CD4-positive, alpha-beta T cell treated with Interleukin-1 beta for 1 hour (primary cell): ENCODE measurements at regions not wholly inside any gene's neighbourhood (a gene's known extent, or its start where the extent isn't known, plus 50 kb on each side); places are given as distances from the start of the nearest gene placed in this dataset.
A peak's percentile ranks its signal among the peaks of the same experiment; 100 is the strongest.

ENCODE experiments used
- DNase-seq, 2 donors: peaks; one replicate each; pipeline ENCODE4 v3.0.0-alpha.2; 2020 to 2022

DNA sequence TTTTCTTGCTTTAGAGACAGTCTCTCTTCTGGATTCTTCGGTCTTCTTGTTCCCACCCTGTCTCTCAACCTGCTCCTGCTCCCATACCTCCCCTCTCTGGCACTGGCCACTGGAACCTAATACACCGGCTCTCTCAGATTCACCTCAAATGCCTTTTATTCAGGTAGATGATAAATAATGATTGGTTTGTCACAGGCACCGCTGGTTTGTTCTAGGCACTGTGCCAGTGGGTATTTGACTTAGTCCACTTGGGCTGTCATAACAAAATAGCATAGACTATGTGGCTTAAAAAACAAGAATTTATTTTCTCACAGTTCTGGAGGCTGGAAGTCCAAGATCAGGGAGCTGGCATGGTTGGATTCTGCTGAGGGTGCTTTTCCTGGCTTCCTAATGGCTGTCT is 278.2 kb upstream of the STT3B start:
- DNase-seq: no peak

DNA sequence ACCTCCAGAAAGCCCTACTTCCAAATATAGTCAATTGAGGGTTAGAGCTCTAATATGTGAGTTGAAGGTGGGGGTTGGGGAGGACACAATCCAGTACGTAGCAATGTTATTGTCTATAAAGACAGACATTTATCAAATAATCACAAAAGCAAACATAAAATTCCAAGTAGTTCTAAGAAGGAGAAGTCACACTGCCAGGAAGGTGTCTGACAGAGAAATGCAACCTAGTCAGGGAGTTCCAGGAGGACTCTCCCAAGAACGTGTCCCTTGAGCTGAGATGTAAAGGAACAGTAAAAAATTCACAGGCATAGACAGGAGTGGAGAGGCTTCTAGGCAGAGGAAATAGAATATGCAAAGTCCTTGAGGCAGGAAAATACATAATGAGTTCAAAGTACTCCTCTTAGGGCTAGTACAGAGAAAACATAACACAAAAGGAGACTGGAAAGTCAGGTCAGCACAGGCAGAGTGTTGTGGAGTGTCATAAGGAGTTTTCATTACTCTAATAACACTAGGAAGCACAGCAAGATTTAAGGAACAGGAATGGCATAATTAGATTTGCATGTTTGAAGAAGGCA is 277.6 kb upstream of the STT3B start:
- DNase-seq: no peak

DNA sequence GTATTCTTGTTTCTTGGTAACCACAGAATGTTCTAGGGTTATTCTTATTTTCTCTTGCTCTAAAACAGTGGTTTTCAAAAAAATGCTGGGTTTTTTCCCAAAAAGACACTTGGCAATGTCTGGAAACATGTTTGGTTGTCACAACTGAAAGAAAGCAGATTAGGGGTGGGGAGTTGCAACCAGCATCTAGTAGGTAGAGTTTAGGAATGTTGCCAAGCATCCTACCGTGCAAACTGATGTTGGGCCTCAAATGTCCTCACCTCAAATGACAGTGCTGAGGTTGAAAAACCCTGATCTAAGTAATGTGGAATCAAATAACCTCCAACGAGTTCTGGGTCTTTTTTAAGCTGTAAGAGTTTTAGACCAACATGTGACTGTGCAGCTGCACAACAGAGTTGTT is 270.5 kb upstream of the STT3B start:
- DNase-seq: no peak

DNA sequence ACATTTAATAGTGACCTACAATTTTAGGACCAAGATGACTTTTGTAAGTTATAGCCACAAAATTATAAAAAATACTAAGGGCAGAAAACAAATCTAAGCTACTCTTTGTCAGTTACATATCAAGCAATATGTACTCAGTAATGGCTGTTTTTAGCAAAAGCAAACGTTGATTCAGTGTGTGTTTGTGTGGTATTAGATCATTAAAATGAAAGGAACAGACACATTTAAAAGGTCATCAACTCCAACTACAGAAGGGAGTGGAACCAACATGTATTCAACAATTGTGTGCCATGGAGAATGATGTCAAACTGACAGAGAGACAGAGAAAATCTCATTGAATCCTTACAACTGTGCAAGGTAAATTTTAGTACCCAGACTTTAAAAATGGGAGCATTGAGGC is 268.8 kb upstream of the STT3B start:
- no peak for DNase-seq

DNA sequence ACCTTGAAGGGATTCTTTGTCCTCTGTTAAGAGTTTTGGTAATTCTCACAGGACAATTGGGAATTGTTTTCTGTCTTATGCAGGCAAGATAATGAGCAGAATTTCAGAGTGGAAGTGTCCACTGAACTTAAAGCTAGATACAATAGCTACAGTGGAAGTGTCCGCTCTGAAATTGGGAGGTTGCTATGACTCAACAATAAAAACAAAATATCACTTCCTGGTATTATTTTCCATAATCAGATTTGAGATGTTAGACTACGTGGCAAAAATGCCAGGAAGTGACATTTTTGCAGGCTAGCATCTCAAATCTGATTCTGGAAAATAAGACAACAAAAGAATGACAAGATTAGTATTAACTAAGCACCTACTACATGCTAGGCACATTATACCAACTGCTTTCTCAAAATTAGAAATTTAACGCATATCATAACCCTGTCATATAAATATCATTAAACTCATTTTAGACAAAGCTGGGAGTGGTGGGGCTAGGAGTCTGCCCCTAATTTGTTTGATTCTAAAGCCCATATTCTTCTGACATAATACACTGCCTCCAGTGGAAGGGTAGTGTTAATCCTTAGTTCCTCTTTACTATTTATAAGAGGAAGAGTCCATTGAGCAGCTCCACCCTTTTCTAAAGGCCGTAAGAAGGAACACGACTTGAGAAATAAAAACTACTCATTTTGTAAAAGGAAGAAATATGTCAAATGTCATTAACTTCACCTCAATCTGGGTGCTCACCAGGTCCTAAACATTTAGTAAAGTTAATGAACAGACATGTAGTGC is 266.9 kb upstream of the STT3B start:
- DNase-seq: no peak

DNA sequence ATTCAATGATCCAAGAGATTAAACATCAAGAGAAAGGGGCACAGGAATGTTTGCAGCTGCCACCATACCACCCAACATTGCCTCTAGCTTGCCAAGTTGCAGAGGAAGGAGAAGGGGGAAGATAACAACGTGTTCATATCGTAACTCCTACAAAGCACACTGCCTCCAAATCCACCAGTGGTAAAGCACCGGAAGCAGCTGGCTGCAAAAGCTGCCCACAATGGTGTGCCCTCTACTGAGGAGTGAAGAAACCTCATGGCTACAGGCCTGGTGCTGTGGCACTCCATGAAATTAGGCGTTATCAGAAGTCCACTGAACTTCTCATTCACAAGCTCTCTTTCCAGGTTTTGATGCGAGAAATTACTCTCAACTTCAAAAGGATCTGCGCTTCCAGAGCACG is 263.9 kb upstream of the STT3B start:
- DNase-seq: peak in 1 of 2 donors; percentile 6

DNA sequence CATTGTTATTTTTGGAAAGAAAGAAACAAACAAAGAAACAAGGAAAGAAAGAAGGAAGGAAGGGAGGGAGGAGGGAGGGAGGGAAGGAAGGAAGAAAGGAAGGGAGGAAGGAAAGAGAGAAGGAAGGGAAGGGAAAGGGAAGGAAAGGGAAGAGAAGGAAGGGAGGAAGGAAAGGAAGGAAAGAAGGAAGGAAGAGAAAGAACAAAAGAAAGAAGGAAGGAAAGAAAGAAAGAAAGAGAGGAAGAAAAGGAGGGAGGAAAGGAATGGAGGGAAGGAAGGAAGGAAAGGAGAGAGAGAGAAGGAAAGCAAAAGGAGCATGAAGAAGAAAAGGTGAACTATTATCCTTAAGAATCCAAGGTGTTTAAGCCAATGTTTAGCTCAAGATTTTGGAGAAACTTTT is 262.7 kb upstream of the STT3B start:
- DNase-seq: no peak

DNA sequence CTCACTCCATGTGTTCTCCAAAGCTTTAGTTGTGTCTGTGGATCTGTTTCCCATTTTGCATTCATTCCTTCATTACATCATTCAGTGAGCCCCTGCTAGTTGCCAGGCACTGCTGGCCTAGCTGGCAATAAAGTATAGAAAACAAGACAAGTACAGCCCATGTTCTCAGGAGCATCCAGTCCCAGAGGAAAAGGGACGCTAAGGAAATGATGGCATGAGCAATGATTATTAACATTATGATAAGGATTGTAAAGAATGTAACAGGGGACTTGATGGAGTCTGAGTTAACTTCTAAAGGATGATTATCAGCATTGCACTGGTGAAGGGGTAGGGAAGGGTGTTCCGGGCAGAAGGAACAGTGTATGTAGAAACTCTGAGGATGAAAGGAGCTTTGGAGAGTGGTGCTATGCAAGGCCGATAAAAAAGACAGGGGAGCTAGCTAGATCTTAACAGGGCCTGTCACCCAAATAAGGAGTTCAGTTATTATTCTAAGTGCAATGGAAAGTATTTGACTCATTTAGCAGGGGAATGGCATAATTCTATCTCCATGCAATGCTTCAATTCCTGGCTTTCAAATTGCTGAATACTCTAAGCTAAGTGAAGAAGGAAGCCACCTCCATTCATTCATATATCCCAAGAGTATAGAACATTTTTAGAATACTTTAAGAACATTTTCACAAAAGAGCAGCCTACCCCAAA is 258.2 kb upstream of the STT3B start:
- no peak for DNase-seq

DNA sequence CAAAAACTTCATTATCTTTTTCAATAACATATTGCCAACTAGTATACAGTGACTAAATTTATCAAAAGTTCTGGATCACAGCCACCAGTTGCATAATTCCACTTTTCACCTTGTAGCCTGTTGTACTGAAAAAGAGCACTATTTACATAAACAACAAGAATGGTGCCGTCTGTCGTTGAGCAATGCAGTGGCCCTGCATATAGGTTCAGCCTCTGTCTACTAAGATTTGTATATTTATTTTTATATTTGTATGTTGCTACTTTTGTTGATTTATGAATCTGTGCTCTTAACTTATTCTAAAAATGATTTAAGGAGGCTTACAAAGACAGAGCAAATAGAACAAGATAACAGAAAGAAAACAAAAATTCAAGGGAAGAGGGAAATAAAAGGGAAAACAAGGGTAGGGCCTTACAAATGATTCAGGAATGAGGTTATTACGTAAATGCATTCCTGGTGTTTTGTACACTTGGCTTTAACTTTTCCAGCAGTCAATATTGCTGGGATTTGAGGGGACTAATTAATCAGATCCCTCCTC is 257.6 kb upstream of the STT3B start:
- DNase-seq: no peak

DNA sequence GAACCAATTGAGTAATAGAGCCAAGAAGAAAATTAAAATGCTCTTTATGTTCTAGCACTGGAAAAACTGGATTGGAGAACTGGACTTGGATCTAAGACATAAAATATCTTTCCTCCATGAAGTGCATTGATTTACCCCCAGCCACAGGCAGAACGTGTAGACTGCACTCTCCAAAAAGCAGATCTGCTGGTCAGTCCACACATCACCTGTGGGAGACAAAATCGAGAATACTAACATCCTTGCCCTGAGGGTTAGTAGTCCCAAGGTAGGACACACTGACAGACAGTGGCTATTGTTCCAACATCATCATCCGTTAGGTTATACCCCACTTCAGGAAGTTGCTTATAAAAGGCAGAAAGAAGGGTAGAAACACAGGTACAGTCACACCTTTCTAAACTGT is 257.1 kb upstream of the STT3B start:
- DNase-seq: no peak

DNA sequence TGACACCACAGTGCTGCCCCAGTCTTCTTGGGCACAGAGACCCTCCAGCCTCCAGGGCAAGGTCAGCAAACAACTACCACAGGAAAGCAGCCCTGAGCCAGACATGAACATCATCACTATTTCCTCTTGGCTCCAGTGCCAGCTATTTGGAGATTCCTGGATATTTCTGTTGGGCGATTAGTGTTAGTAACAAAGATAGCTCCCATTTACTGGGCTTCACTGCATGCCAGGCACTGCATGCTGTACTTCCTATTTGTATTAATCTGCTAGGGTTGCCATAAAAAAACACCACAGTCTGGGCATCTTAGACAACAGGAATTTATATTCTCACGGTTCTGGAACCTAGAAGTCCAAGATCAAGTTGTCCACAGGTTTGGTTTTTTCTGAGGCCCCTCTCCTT is 255.1 kb upstream of the STT3B start:
- no peak for DNase-seq

DNA sequence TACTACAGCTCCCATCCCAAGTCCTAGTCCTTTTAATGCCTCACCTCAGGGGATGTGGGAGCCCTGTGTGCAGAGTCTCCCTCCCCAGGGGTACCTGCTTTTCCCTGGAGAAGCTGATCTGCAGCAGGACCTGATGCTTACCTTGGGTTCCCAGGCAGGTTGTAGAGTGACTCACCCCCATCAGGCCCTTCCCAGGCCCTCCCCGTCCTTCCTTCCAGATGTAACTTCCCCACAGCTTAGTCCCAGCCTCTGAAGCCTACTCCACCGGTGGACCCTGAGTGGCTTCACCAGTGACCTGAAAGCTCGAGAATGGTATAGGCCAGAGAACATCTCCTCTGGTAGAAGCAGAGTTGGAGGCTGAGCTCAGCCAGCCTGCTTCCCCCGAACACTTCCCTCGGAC is 254.2 kb upstream of the STT3B start:
- DNase-seq: no peak

DNA sequence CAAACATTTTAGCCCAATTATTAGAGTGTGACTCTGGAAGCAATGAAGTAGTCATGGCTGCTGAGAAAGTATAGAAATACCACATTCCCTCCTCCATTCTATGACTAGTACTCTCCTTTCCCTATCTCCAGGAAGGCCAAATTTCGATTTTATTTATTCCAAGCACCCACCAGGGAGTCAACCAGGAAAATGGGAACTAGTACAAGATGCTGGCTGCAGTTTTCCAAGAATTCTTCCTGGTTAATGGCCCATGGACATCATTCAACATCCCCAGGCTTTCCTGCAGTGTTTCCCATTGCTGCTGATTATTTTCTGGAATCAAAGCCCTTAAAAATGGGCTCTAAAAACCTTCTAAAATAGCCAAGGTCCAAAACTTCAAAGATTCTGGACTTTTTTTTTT is 247.9 kb upstream of the STT3B start:
- DNase-seq: no peak

DNA sequence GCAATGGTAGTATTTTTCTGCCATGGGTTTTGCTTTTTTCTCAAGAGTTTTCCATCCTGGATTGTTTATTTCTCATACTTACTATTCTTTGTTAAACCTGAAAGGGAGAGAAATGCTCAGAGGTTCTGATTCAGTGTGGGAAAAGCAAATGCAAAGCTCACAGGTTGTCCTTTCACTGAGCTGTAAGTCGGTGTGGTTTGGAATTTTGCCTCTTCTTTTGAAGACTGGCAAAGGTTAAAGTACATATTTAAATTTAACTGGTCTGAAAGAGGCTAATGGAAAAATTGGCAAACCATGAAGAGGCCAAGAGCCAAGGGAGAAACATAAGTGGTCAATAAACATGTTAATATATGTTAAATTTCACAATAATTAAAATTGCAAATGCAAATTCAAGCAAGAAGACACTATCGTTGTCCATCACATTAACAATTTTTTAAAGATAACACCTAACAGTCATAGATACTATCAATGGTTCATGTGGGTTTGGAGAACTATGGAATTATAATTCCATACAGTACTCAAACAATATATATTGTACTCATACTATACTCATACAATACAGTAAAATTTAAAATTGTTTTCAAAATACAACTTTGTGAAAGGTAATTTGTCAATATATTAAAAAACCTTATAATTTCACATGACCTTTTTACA is 246.8 kb upstream of the STT3B start:
- no peak for DNase-seq

DNA sequence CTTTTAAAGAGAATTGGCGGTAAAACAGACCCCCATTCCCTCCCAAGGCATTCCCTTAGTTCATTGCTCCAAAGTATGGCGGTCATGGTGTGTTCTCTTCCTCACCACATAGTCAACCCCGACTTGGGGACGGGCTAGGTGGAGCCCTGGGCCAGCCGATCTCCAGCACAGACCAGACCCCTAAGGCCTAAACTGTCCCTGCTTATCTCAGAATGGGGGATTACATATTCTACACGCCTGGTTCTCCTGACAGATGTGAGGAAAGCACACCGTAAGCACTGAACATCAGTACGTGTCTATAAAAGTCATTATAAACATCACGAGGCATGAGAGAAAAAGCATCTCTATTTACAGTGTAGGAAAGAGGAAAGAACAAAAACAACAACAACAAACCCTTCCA is 244.5 kb upstream of the STT3B start:
- no peak for DNase-seq

DNA sequence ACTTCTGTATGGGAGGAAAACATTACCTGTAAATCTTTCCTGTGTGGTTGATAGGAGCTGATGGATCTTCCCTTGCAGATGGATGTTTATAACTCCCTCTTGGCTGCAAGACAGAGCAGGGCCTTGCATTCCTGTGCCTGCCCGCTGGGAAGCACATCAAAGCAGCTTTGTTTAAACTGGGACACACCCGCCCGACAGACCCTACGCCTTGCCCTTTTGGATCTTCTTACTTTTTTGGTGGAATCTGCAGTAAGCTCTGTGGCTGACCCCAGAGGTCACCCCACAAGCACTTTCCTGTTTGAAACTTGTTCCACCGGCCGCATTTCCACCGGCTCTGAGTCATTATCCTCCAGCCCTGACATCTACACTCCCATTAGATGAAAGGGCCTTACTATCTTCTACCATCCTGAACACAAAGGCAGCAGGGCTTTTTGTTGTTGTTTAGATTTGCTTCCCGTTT is 244.1 kb upstream of the STT3B start:
- no peak for DNase-seq

DNA sequence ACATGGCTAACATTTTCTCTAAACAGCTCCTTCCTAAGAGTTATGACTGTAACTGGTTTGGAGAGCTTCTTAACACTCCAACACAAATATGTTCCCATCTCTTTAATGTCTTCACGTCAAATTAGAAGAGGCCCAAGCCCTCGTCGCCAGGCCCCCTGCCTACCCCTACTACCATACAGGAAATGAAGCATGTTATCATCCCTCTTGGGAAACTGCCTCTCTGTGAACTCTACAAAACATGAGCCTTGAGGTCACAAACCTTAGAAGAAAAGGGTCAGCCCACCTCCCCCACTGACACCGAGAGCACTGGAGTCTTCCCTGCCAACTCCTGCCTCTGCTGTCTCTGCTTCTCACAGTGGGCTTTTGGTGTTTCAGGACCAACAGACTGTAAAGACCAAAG is 243.1 kb upstream of the STT3B start:
- DNase-seq: no peak

DNA sequence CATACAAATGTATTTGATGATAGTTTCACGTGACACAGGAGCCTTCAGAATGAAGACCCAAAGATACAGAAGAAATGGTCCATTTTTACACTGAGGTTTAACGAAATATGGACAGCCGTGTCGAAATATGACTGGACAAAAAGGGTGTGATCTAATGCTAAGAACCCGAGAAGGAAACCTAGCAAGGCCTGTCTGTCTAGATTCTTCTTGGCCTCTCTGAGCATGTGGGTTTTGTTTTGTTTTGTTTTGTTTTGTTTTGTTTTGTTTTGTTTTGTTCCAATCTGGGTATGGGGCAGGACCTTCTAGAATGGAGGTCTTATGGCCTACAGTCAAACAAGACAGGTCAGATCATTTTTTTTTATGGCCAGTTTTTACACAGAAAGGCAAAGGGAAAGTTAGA is 242.7 kb upstream of the STT3B start:
- no peak for DNase-seq

DNA sequence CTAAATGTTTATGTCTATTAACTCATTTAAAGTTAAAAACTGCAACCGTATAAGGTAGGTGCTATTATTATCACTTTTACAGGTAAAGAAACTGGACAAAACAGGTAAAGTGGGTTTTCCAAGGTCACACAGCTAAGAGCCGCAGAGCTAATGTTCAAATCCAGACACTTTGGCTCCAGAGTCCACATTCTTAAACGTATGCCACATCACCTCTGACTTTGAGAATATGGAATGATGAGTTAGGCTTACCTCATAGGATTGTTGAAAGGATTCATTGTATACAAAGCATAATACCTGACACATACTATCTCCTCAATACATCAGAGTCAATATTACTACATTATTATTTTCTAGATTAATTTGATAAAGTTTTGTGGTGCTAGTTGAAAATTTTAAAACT is 240.9 kb upstream of the STT3B start:
- no peak for DNase-seq

DNA sequence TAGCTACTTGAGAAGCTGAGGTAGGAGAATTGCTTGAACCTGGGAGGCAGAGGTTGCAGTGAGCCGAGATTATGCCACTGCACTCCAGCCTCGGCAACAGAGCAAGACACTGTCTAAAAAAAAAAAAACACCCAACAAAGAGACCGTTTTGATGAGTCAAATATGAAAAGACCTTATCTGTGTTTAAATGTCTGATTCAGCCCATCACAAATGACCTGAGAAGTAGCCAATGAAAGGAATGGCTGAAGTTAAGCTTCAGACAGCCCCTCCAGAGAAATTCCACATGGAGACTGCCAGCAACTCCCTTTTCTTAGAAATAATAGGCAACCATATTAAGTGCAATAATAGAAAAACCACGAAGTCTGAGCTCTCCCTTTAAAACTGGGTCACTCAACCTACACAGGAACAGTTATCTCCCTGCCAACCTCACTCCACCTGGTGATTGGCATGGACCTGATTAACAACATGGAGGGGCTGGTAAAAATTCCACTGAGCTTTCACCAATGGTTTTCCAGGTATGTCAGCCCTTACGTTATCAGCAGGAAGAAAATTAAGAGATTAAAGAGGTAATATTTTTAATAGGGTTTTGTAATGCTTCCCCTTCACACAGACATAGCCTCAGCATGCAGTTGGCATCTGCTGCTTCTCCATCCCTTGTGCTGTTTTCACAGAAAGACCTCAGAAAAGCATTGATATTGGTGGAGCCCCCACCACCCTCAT is 238.1 kb upstream of the STT3B start:
- no peak for DNase-seq

DNA sequence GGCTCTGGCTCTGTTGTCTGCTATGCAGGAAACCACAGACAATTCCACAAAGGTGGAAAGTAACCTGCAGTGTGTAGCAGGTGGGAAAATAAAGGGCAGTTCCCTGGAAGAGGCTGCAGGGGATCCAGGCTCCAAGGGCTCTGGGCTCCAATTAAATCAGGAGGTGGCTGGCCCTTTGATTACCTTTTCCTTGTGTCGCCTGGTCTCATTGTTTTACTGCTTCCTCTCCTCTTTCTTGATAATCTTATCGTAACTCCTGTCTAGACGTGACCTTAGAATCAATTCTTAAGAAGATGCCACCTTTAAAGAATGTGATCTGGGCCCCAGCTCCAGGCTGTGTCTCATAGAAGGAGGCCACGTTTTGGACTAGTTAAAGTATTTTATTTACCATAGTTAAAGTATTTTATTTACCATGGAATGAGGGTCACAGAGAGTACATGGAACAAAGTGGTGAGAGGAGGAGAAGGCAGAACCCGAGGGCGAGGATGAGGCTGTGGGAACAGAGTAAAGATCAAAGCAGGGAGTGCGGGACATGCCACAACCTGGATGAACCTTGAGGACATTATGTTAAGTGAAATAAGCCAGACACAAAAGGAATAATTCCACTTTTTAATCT is 237.5 kb upstream of the STT3B start:
- DNase-seq: no peak

DNA sequence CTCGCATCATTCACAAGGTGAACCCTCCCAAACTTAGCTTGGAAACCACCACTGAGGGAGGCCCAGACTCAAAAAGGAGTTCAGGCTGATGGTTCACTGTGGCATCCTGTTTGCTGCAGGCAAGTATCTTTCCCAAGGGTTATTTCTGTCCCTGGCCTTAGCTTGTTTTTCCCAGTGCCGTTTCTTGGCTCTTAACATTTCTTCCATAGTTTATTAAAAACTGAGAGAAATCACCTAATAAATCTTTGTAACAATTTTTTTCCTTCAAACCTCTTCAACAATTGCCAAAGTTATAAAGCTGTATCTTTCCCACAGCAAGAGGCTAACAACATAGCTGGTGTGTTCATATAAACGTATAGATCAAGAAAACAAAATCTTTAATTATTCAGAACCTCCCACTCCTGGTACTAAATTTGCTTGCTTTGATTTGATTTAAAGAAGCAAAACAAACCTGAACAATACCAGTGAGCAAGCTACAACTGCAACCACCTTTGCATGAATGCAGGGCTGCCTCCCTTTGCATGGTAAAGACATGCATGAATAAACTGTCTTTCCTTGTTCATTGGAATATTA is 234.9 kb upstream of the STT3B start:
- DNase-seq: no peak
